GM18499 (cell line): ENCODE measurements at regions not wholly inside any gene's neighbourhood (a gene's known extent, or its start where the extent isn't known, plus 50 kb on each side); places are given as distances from the start of the nearest gene placed in this dataset.

Experiments used
- ATAC-seq: cut with Tn5 transposase; IDR thresholded peaks from one replicate; pipeline ENCODE4 v1.9.1; 2021; ENCODE audit warnings: moderate number of reproducible peaks; ENCODE audit not compliant: insufficient read depth, unreplicated experiment

DNA sequence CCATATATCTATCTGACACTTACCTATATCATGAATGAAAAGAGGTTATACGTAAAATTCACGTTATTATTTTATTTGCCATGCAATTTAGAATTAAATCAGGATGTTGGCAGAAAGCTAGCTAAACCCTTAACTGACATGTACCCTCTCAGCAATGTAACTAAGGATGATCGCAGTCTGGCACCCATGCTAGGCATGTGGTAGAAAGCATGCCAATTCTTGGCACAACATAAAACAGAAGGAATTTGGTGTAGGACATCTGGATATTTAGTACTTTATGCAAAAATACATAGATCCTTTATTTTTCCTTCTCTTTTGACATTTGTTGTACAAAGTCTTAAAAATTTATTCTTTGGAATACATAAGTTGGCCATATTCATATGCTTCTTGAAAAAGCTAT lies 436.8 kb upstream of the FAT1 start:
- no peak for ATAC-seq

DNA sequence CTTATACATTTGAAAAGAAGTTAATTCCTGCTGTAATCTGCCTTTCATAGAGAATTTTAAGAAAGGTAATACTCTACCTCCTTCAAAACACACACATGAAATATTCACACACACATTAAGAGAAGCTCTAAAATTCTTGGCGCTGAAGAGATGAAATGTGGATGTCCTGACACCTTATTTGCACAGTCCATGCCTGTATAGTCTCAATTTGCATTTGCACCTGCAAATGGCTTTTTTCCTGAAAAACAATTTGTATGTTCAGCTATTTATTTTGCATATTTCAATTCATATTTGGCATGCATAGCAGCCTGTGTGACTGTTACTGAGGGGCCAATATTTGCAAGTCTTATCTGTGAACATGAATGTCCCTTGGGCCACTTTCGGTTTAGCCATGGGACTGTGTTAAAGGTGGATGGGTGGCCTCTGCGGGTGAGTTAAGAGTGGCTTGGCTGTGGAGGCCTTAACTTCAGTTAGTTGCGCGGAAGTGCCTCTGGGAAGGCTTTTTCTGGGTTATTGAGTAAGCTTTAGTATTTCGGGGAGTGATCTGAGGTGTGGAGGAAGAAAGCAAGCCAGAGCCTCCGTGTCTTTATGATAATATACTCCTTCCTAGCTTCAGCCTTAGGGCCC lies 443.3 kb upstream of the FAT1 start:
- ATAC-seq, result no peak

DNA sequence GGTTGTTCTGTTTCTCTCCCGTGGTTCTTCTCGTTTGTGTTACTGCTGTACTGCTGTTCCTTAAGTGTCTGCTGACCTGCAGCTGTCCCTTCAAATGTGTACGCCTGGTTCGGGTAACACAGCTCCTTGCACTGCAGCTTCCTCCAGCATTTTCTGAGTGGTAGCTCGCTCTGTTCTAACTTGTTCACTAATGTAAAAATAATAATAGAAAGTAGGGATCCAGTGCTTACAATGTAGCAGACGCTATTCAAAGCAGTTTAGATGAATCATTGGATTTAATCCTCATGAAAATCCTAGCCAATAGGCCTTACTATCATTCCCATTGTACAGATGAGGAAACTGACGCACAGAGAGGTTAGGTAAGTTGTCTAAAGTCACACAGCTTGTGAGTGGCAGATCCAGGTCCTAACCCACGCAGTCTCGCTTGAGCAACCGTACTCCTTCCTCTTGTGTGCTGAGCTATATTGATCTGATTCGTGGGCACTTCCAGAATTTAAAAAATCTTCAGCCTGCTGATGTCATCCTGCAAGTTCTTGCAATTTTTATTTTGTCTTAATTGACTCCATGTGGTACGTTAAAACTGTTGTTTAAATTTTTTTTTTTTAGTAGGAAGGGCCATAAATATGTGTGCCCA lies 448.2 kb upstream of the FAT1 start:
- no peak for ATAC-seq

DNA sequence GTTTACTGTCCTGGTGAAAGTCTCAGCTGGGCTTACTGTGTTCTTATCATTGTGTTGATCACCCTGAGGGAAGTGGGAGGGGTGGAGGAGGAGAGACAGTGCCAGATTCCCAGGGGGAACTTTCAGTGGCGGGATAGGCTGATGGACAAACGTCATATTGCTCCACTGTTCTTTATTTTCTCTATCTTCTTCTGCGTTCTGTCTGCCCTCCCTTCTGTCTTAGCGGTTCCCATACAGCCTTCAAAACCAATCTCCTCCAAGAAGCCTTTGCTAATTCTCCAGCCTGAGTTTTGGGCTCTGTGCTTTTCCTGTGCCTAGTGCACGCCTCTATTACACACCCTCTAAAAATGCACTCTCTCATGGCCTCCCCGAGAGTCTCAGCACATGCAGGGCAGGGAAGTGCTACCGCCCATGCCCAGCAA lies 448.7 kb upstream of the FAT1 start:
- no peak for ATAC-seq

DNA sequence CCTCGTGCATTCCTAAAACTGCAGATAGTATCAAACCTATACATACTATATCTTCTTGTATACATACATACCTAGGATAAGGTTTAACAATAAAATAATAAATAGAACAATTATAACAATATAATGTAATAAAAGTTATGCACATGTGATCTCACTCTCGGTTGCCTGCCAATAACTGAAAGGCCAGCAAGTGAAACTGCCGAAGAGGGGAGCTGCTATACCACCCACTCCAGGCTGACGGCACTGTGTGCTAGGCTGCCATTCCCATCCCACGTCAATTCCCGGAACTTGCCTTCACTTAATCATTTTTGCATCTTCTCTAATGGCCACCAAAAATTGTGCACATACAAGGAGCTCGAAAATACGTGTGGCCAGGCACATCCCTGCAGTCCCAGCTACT lies 451.1 kb upstream of the FAT1 start:
- ATAC-seq, result no peak

DNA sequence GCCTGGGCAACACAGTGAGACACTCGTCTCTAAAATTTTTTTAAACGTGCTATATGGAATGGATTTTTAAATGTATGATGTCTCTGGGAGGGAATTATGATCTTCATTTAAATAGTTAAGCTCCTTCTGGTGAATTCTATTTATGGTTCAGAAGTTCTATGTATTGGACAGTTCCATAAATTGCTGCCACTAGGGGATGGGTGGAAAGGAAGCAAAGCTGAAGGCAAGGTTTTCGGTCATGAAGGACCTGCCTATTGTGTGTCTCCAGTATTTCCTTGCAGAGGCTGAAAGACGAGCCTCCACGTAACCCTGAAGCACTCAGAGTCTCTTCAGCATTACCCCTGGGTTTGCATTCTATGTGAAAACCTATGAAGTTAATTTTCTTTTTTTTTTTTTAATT lies 451.5 kb upstream of the FAT1 start:
- no peak for ATAC-seq

DNA sequence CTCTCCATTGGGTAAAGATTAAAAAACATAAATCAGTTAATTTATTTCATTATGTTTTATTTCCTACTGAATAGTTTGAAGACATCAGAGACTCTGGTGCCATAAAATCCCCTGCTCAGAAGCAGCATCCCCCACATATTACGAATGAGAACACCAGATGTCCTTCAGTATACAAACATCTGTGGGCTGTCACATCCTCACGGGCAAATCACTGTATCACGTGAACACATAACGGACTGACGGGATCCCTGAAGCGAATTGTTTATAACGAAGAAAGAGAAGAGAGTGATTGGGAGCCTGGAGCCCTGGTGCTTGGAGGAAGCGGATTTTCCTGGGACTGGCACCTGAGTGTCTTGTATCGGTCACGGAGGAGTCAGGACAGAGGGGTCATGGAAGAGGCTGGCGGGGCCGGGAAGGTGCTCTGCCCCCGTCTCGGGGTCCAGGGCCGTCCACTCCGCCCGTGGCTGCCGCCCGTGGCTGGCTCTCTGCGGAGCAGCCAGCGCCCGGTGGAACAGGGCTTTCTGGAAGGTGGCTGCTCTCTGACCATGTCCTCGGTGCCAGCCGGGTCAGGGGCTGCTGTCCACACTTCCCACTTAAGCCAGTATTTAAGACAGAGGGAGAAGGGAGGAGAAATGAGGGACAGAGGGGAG lies 452.7 kb upstream of the FAT1 start:
- no peak for ATAC-seq

DNA sequence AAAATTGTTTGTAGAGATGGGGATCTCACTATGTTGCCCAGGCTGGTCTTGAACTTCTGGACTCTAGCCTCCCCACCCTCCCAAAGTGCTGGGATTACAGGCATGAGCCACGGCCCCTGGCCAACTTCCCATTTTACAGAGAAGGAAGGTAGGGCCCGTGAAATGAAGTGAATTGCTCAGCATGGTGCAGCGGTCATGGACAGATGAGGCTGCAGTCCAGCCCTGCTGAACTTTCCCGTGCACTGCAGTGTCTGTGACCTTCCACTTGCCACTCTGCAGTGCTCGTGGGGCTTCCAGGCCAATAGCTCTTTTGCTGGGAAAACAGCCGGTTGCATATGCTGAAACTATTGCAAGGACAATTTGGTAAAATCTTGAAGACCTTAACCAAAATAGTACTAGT lies 454.4 kb upstream of the FAT1 start:
- no peak for ATAC-seq

DNA sequence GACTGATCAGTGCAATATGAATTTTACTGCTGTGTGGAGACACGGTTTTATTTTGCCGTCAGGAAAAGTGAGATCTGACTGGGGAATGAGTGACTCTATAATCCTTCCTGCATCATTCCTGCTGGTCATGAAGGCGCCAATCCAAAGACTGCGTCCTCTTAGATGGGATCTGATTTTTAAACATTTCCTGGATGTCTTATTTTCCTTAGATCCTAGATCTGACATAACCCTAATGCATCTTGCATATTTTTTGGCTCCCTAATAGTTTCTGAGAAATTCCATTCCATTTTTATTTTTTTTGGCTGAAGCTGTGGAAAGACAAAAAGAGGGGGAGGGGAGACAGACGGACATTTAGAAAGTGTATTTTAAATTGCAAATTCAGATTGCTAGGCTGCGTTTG lies 454.9 kb upstream of the FAT1 start:
- ATAC-seq, result no peak

DNA sequence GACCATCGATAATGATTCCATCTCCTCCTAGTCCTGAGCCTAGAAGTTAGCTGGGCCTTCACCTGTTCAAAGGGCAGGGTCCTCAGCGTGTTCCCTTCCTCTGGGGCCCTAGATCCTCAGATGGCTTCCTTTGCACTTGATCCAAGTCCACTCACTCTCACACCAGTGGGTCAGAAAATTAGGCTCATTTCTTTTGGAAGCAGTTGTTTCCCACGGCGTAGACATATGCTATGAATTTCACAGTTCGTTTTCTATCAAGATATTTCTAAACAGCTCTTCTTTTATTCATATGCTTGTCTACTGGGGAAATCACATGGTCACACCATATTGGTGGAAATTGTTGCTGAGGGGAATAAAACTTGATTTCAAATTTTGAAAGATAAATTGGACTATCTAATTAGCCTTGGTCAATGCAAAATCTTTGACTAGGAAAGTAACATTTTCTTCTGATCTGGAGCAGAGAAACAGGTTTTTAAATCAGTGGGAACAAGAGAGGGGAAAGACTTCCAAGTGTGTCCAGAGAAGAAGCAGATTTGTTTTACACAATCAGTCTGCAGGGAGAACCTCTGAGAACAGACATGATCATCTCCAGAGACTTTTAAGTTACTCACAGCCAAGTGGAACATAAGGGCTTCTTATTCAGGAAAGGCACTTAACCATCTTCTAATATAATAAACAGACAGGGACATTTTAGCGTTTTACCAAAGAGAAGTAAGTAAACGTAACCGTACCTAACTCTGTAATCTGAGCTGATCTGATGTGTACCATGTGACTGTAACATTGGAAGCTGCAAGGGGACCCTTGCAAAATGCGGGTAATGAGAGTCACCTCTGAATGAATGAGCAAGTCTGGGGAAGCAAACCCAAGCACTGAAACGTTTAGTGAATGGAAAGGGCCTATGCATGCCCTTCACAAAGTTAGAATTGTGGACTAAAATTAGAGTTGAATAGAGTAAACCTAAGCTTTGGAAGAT lies 455.7 kb upstream of the FAT1 start:
- no peak for ATAC-seq

DNA sequence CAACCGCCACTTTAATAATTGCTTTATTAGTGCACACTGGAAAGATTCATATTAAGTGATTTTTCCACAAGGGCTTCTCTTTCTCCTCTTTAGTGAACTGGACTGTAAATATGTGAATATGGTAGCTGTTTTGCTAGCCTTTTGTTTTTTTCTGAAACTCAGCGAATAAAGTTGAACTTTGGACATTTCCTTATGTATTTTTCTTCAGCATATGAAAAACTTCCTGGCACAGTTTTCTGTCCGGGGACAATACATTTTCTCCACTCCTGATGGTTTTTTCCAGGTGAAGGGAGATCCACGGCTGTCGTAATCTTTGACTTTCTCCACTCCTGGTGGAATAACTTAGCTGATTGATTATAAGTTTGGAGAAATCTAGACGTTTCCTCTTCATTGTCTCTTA lies 457.4 kb upstream of the FAT1 start:
- ATAC-seq, result no peak

DNA sequence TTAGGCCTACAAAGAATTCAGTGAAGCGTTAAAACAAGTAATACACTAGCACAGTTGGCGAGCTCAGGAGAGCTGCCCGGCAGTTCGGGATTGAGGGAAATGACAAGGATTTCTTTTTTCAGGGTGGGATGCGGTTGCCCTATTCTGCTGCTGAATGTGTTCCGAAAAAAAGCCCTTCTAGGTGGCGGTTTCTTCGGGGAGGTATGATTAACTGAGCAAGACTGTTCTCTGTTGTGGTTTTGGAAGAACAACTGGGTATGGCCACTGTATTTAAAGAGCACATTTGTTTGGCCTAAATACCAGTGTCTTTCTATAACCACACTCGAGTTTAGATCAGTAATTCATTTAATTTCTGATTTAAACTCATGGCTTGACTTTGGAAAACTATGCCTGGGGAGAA lies 459.7 kb upstream of the FAT1 start:
- ATAC-seq, result no peak

DNA sequence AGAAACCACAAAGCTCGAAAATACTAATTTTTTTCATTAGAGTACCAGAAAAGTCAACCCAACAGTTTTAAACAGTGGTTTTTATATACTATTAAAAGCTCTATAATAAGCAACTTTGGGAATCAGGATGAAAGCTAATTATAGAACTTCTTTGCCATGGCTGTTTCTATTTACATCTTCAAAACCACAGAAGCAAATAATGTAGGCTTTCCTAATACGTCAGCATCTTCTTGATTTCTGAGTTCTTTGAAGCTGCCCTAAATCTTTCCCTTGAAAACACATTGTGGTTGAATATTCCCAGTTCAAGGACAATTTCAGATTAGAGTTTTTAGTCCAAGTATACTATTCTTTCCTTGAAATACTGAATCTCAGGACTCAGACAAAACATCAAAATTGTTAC lies 460.2 kb upstream of the FAT1 start:
- no peak for ATAC-seq

DNA sequence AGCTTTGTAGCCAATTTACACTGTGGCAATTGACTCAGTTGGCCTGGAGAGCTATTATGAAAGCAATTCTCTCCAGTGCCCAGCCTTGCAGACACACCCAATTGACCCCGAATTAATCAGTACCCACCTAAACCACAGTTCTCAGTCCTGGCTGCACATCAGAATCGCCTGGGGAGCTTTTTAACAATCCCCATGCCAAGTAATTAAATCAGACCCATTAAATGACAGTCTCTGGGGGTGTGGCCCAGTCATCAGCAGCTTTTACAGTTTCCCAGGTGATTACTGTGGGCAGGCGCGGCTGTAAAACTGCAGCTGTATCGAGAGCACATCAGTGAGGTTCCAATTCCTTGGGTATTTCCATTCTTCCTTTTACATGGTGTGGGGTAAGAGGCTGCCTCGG lies 460.9 kb upstream of the FAT1 start:
- ATAC-seq, result no peak

DNA sequence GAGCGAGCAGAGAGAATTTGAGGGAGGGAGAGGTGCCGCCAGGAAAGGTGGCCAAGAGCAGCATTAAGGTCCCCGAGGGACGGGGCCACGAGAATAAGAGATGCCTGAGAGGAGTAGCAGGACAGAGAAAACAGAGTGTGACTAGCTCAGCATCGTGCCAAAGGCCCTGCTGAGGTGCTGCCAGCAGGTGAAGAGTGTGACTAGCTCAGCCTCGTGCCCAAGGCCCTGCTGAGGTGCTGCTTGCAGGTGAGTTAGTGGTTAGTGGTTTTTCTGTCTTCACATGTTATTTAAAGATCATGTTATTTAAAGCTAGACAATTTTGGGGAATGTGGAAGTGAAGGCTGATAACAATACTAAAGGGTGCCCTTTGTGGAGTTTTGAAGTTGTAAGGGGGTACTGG lies 464.5 kb upstream of the FAT1 start:
- no peak for ATAC-seq

DNA sequence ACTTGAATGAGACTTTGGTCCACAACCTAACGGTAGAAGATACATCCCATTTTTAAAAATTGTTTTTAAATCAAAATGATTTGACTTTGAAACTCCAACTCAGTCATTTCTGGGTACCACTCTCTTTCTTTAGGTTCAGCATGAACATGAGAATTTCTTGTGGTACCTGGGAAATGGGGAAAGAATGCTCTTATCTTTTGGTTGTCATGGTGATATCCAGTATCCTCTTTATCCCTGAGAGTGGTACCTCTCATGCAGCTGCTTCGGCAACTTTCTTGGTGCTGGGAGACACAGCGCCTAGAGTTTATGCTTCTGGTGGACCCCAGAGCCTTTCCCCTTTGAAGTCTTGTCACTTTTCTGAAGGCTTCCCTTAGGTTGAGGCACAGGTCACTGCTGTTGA lies 465.1 kb upstream of the FAT1 start:
- ATAC-seq, result no peak

DNA sequence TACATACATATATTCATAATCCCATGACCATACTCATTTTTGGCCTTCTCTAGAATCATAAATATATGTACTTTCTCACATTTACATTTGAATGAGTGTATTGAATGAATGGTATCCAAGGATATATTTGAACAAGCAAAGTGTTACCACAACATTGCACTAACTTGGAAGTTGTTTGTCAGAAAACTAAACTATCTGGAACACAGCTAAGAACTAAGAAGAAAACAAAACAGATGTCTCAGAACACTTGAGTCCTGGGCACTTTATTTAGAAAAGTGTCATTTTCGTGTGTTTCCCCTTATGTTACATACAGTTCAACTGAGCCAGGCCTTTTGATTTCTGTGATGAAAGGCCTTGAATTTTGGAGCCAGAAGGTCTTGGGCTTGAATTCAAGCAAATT lies 466.7 kb upstream of the FAT1 start:
- no peak for ATAC-seq

DNA sequence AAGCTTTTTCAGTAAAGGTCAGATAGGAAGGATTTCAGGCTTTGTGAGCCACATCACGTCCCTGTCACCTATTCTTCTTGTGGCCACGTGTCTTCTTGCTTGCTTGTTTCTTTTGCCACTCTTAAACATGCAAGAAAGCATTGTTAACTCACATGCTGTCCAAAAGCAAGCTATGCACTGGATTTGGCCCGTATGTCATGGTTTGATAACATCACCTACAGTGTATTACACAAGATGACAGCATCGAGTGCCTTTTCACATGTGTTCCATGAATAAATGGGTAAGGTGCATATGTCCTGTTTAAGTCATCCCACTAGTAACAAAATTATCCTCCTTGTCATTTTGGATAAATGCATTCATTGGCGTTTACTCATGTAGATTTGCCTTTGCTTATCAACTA lies 468.0 kb upstream of the FAT1 start:
- no peak for ATAC-seq

DNA sequence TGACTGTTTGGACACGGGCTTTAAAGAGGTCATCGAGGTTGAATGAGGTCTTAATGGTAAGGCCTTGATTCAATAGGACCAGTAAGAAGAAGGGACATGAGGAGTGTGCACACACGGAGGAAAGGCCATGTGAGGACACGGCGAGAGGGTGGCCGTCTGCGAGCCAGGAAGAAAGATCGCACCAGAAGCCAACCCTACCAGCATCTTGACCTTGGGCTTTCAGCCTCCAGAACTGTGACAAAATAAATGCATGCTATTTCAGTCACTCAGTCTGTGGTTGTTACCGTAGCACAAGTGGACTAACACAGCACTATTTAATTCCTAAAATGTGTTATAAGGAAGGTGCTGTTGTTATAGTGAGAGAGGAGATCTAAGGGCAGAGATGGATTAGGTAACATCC lies 468.6 kb upstream of the FAT1 start:
- ATAC-seq, result no peak

DNA sequence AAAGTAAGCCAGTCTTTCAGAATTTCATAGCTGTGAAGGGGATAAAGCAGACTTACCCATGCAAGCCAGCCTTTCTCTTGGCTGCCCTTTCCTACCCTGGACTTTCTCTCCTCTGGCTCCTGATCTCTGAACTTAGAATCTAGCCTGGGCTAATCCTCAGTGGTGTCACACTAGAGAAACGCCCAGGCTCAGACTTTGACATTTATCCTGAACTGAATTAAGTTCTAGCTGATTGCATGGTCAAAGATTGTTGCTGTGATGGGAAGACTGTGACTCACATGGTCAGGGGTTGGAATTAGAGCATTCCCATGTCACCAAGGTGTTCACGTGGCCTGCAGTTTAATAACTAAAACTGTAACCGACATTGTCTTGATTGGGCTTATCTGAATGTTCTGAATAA lies 469.5 kb upstream of the FAT1 start:
- ATAC-seq, result no peak

DNA sequence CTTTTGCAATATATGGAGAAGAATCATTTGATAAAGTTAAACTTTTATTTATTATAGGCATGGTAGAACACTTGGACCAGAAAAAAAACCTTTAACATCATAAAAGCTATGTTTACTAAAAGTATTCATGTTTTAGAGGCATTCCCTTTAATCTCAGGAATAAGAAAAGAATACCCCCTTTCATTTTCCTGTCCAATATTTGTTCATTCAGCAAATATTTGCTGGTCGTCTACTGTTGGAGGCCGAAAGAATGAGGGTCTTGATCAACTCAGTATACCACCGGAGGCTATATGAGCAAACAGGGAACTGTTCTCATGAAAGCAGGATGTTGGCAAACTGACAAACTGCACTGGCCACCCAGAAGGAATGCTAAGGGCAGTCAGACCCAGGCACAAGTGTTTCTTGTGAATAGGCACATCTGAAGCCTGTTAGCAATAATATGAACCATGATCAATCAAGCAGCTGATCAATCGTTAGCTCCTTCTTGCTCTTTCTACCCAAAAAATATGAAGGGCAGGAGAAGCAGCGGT lies 480.8 kb upstream of the FAT1 start:
- no peak for ATAC-seq
